Activated CD4-positive, alpha-beta T cell treated with anti-CD3 and anti-CD28 coated beads, Interleukin-2, amount 50 U/mL, for 1 hour (primary cell): ENCODE measurements at regions not wholly inside any gene's neighbourhood (a gene's known extent, or its start where the extent isn't known, plus 50 kb on each side); places are given as distances from the start of the nearest gene placed in this dataset.

ENCODE experiments used
- DNase-seq: peaks from one replicate; pipeline ENCODE4 v3.0.0-alpha.2; 2020

GRCh38 chr16:73521499-73521898 is 473.6 kb upstream of the ZFHX3 start:
- no peak for DNase-seq

GRCh38 chr16:73515616-73516015 is 467.7 kb upstream of the ZFHX3 start:
- no peak for DNase-seq

- DNase-seq: no peak
These were observed 462.9 kb upstream of the ZFHX3 start for GRCh38 chr16:73510852-73511251.

GRCh38 chr16:73506568-73507056 is 458.7 kb upstream of the ZFHX3 start:
- no peak for DNase-seq

- DNase-seq: no peak
These were observed 457.6 kb upstream of the ZFHX3 start for GRCh38 chr16:73505577-73505976.

GRCh38 chr16:73504591-73505575 is 457.0 kb upstream of the ZFHX3 start:
- DNase-seq: no peak

GRCh38 chr16:73503093-73503492 is 455.2 kb upstream of the ZFHX3 start:
- DNase-seq: no peak

- DNase-seq: no peak
These were observed 451.3 kb upstream of the ZFHX3 start for GRCh38 chr16:73499276-73499675.

GRCh38 chr16:73485880-73486279 is 438.0 kb upstream of the ZFHX3 start:
- no peak for DNase-seq

GRCh38 chr16:73483934-73484711 is 436.2 kb upstream of the ZFHX3 start:
- DNase-seq: no peak

GRCh38 chr16:73483076-73483791 is 435.3 kb upstream of the ZFHX3 start:
- DNase-seq: no peak

GRCh38 chr16:73482310-73482709 is 434.4 kb upstream of the ZFHX3 start:
- DNase-seq: no peak

GRCh38 chr16:73480381-73480780 is 432.5 kb upstream of the ZFHX3 start:
- DNase-seq: no peak

- DNase-seq: no peak
These were observed 425.8 kb upstream of the ZFHX3 start for GRCh38 chr16:73473713-73474112.

- DNase-seq: no peak
These were observed 416.9 kb upstream of the ZFHX3 start for GRCh38 chr16:73464834-73465233.

GRCh38 chr16:73459586-73459985 is 411.7 kb upstream of the ZFHX3 start:
- DNase-seq: no peak

GRCh38 chr16:73457851-73458250 is 409.9 kb upstream of the ZFHX3 start:
- DNase-seq: no peak

- no peak for DNase-seq
These were observed 401.0 kb upstream of the ZFHX3 start for GRCh38 chr16:73448970-73449369.

- no peak for DNase-seq
These were observed 399.9 kb upstream of the ZFHX3 start for GRCh38 chr16:73447846-73448245.

GRCh38 chr16:73434621-73435020 is 386.7 kb upstream of the ZFHX3 start:
- no peak for DNase-seq

- no peak for DNase-seq
These were observed 385.9 kb upstream of the ZFHX3 start for GRCh38 chr16:73433731-73434307.

- DNase-seq: no peak
These were observed 385.2 kb upstream of the ZFHX3 start for GRCh38 chr16:73432850-73433730.
